Lower leg skin (tissue), 4 donors: ENCODE measurements at regions not wholly inside any gene's neighbourhood (a gene's known extent, or its start where the extent isn't known, plus 50 kb on each side); places are given as distances from the start of the nearest gene placed in this dataset.
A peak's percentile ranks its signal among the peaks of the same experiment; 100 is the strongest.
"Not testable (repeated sequence)": the region's sequence is repeated elsewhere in the genome, so short reads cannot be mapped to it uniquely, and the experiment has no call there.

Source experiments
- DNase-seq, 2 donors: peaks; one replicate each; pipeline ENCODE4 v3.0.0-alpha.2; 2019; ENCODE audit warnings: low spot score in 2 of 2
- H3K4me3 ChIP-seq: fragments of 200-600 bp; sonication (generic); 2 replicates; pipeline ENCODE4 v1.5.1; 2017; ENCODE audit warnings: mild to moderate bottlenecking, low read depth; ENCODE audit not compliant: poor library complexity, severe bottlenecking
- CTCF ChIP-seq, 3 donors: fragments of 450-650 bp; IDR thresholded peaks; one replicate each; pipeline ENCODE4 v1.5.1; 2016; ENCODE audit warnings: antibody characterized with exemption in 3 of 3, mild to moderate bottlenecking in 3 of 3, moderate library complexity in 2 of 3
- POLR2A ChIP-seq, 2 donors: fragments of 450-650 bp; IDR thresholded peaks; one replicate each; pipeline ENCODE4 v1.6.1; 2016 to 2017; ENCODE audit warnings: antibody characterized with exemption in 2 of 2, mild to moderate bottlenecking in 1 of 2, moderate library complexity in 1 of 2
- WGBS, 2 donors: methylation state at CpG; one replicate each; pipeline ENCODE4 v1.1.5; 2018; 5-methylcytosine and 5-hydroxymethylcytosine counted together
- intact Hi-C: fragments of 100-400 bp; cut with DNase I; formaldehyde crosslinking; loops from one replicate; pipeline ENCODE4 v1.15.0; 2023; ENCODE audit warnings: low total_unique reads

GRCh38 chr16:65737831-65738230 is 616.0 kb upstream of the CDH11 start:
- no peak for TF ChIP-seq POLR2A (IDR thresholded peaks at IDR 0.05)
- TF ChIP-seq CTCF (IDR thresholded peaks at IDR 0.05), result no peak

GRCh38 chr16:65735615-65736014 is 613.8 kb upstream of the CDH11 start:
- DNase-seq, H3K4me3 ChIP-seq, intact Hi-C loops: not testable (repeated sequence)

More at GRCh38 chr16:65737831-65738230, 616.0 kb upstream of the CDH11 start:
- DNase-seq, result no peak
- intact Hi-C loops, result no loop called here
- H3K4me3 ChIP-seq, result no peak overlapping the region
- 75 to 88% methylated on average over 4 of the region's 4 CpGs for WGBS, 2 donors

DNA sequence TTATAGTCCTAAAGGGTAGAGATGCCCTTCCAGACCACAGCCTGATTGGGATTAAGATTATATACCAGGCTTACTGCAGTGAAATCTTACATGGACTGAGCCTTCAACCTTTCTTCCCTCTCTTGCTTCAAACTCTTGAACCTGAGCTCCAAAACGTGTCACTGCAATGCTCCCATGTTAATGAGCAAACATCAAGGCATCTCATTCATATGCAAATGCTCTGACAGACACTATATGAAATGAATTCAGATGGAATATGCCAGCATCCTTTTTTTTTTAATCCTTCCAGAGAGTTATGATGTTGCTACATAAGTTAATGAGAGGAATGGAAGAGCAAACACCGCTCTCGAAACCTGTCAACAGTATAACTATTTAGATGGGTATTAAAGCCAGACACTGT is 611.9 kb upstream of the CDH11 start:
- TF ChIP-seq CTCF (IDR thresholded peaks at IDR 0.05), result no peak
- TF ChIP-seq POLR2A (IDR thresholded peaks at IDR 0.05), result no peak
- intact Hi-C loops, result no loop called here
- 65 to 72% methylated on average over 3 of the region's 3 CpGs for WGBS, 2 donors
- H3K4me3 ChIP-seq, result no peak overlapping the region
- no peak for DNase-seq

- no peak for TF ChIP-seq POLR2A (IDR thresholded peaks at IDR 0.05)
- TF ChIP-seq CTCF (IDR thresholded peaks at IDR 0.05), result no peak
- intact Hi-C loops, result no loop called here
- DNase-seq, result peak in 1 of 2 donors; percentile 15
- no peak overlapping the region for H3K4me3 ChIP-seq
Observed at GRCh38 chr16:65731833-65732232, 610.0 kb upstream of the CDH11 start.

GRCh38 chr16:65728652-65729051 is 606.8 kb upstream of the CDH11 start:
- DNase-seq, result no peak
- no peak overlapping the region for H3K4me3 ChIP-seq
- intact Hi-C loops, result no loop called here
- TF ChIP-seq POLR2A (IDR thresholded peaks at IDR 0.05) (no peak), CTCF (IDR thresholded peaks at IDR 0.05) (no peak)
- 80 to 92% methylated on average over 2 of the region's 2 CpGs for WGBS, 2 donors

- TF ChIP-seq CTCF (IDR thresholded peaks at IDR 0.05), result no peak
- no peak for TF ChIP-seq POLR2A (IDR thresholded peaks at IDR 0.05)
- H3K4me3 ChIP-seq, result no peak overlapping the region
- DNase-seq, result peak in 1 of 2 donors; percentile 26
- intact Hi-C loops, result no loop called here
- 18 to 29% methylated on average over 3 of the region's 3 CpGs for WGBS, 2 donors
Observed at GRCh38 chr16:65728167-65728566, 606.3 kb upstream of the CDH11 start.
